ENCODE measurements at regions not wholly inside any gene's neighbourhood (a gene's known extent, or its start where the extent isn't known, plus 50 kb on each side); places are given as distances from the start of the nearest gene placed in this dataset.
"Not testable (repeated sequence)": the region's sequence is repeated elsewhere in the genome, so short reads cannot be mapped to it uniquely, and the experiment has no call there.

GRCh38 chr3:181330257-181330656 lies 340.7 kb upstream of the DNAJC19 start:
- DNase-seq (ENCODE audit: low read depth), result no peak

DNA sequence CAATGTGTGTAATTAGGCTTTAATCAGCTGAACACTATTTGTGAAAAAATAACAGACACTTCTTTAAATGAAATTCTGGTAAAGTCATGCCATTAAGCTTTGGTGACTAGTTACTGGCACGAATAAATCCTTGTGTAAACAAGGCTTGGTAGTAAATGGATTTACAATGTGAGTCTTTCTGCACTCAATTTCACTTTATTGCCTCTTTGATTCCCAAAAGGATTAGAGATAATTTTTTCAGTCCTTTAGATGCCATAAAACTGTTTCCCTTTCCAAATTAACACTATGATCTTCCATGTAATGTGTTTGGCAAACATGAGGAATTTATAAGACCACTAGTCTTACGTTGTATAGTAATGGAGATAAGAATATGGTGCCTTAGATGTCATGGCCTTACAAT lies 339.5 kb upstream of the DNAJC19 start:
- no peak for DNase-seq (ENCODE audit: low read depth)

GRCh38 chr3:181328346-181328745 lies 338.8 kb upstream of the DNAJC19 start:
- no peak for DNase-seq (ENCODE audit: low read depth)

GRCh38 chr3:181327349-181327748 lies 337.8 kb upstream of the DNAJC19 start:
- no peak for DNase-seq (ENCODE audit: low read depth)

- DNase-seq (ENCODE audit: low read depth), result peak; percentile 3
These were observed 337.2 kb upstream of the DNAJC19 start for GRCh38 chr3:181326637-181327223.

GRCh38 chr3:181324516-181324915 lies 335.0 kb upstream of the DNAJC19 start:
- DNase-seq (ENCODE audit: low read depth), result not testable (repeated sequence)

- no peak for DNase-seq (ENCODE audit: low read depth)
These were observed 328.8 kb upstream of the DNAJC19 start for GRCh38 chr3:181318321-181318720.

GRCh38 chr3:181317508-181317907 lies 328.0 kb upstream of the DNAJC19 start:
- DNase-seq (ENCODE audit: low read depth), result no peak

DNA sequence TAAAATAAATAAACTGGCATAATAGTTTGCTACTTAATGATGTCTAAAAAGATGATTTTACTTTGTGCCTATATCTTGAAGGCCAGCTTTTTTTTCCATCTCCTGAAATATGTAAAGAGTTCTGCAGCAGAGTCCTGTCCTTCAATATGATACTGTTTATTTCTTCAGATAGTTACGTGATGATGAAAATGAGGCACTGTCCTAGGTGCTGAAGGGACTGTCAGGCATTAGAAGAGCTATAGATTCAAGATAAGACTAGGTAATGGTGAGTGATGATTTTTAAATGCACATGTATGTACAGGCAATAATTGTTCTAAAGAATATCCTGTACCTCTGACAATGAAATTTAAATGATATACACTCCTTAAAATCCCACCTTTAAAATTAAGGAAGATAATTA lies 326.9 kb upstream of the DNAJC19 start:
- DNase-seq (ENCODE audit: low read depth), result no peak

DNA sequence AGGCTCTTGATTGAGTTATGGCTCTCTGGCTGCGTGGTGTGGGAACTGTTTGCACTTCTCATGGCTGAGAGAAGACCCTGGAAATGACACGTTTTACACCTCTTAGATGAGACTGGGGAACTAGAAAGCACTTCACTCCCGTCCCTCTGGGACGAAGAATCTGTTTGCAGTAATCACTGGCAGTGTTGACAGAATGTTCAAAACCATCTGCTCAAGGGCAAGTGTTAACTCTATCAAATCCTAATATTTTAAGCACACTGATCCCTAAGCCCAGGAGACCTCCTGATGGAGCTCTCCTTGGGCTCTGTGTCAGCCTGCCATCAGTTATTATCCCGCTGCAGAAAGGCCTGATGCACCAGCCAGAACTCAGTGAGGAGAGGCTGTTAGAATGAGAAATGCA lies 323.8 kb upstream of the DNAJC19 start:
- DNase-seq (ENCODE audit: low read depth), result no peak

GRCh38 chr3:181311186-181311585 lies 321.6 kb upstream of the DNAJC19 start:
- no peak for DNase-seq (ENCODE audit: low read depth)

- DNase-seq (ENCODE audit: low read depth), result no peak
These were observed 313.4 kb upstream of the DNAJC19 start for GRCh38 chr3:181302960-181303359.

- DNase-seq (ENCODE audit: low read depth), result no peak
These were observed 310.5 kb upstream of the DNAJC19 start for GRCh38 chr3:181300033-181300432.

DNA sequence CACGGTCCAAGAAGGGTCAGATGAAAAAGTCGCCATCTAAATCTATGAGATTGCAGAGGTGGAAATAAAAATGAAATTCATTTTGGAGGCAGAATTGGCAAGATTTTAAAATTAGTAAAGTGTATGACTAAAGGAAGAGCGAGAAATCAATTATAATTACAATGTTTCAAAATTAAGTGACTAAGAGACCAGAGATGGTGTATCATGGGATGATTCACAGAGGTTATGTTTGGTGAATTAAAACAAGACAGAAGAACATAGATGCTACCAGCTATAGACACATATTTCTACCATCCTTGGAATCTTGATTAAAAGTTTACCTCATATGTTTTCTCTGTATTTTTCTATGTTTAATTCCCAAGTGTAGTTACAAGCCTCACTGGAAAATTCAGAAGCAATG lies 308.9 kb upstream of the DNAJC19 start:
- DNase-seq (ENCODE audit: low read depth), result no peak

DNA sequence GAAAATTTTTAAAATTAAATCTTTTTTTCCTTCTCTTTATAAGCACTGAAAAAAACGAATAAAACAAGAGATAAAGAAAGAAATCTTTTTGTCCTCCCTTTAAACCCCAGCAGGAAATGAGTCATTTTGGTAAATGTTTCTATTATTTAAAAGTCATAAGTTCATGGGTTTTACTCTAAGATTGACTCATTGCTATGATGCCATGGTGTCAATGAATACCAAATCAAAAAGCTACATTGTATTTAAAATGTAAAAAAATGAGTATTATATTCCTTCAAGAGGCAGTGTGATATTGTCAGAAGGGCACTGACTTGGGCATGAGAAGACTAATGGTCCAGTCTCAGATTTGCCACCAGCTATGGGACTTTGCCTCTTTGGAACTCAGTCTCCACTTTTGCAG lies 303.4 kb upstream of the DNAJC19 start:
- peak; percentile 32 for DNase-seq (ENCODE audit: low read depth)

GRCh38 chr3:181290941-181291340 lies 301.4 kb upstream of the DNAJC19 start:
- DNase-seq (ENCODE audit: low read depth), result no peak

DNA sequence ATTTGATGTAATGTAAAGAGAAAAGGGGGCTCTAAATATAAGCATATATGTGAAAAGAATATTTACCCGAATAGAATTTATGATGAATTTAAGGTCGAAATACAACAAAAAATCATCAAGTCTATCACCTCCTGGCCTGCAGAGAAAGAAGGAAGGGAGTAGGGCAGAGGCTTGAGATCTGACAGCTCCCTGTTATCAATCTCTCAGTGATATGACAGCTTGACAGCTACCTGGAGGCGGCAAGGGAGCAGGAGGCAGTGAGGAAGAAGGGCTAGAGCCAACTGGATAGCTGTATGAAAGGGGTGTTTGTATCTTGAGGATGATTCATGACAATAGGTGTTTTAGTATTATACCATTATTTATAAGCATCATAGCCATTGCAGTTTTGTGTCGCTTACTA lies 299.8 kb upstream of the DNAJC19 start:
- no peak for DNase-seq (ENCODE audit: low read depth)

DNA sequence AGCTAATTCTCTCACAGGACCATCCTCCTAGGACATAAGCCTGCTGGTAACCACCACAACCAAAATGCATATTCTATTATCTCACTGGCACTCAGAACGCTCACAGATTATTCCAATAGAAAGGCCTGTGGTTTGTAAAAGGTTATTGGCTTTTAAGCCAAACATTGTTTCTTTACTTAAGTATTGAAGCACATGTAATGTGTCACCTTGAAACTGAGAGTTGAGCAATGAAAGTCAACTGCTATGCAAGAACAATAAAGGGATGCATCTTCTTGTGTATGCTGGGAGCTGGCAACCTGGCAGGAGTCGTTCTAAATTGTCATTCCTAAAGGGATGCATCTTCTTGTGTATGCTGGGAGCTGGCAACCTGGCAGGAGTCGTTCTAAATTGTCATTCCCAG lies 298.6 kb upstream of the DNAJC19 start:
- DNase-seq (ENCODE audit: low read depth), result no peak

GRCh38 chr3:181279239-181279565 lies 289.7 kb upstream of the DNAJC19 start:
- DNase-seq (ENCODE audit: low read depth), result no peak

GRCh38 chr3:181278468-181279238 lies 289.1 kb upstream of the DNAJC19 start:
- no peak for DNase-seq (ENCODE audit: low read depth)

DNA sequence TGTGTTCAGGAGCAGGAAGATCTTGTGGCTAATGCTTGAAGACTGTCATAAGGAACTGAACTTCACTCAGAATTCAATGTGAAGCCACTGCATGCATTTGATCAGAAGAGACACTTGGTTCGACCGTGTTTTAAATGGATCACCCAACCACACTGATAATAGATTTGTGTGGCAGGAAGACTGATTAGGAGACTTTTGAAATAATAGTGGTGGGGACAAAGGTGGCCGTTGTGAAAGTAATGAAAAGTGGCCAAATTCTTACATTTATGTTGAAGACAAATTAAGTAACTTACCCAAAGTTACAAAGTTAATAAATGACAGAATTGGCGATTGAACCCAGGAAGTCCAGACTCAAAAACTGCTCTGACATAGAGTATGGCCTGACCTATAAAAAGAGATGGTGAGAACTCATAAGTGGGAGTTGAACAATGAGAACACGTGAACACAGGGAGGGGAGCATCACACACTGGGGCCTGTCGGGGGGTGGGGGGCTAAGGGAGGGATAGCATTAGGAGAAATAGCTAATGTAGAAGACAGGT lies 286.9 kb upstream of the DNAJC19 start:
- no peak for DNase-seq (ENCODE audit: low read depth)

DNA sequence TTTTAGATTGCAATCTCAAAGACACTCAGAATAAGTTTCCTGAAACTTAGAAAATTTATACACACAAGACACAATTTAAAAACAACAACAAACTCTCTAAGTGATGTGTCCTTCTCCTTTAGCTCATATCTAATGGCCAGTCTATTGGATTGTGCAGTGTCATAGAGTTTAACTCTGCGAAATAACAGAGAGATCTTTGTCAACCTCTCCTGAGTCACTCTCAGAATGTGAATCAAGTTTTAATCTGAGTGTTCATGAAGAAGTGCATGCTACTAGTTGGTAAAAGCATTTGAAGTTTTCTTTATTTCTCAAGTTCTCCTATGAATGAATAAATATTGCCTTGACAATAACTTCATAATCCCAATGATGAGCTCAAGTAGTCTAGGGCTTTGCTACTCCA lies 284.5 kb upstream of the DNAJC19 start:
- peak; percentile 6 for DNase-seq (ENCODE audit: low read depth)

DNA sequence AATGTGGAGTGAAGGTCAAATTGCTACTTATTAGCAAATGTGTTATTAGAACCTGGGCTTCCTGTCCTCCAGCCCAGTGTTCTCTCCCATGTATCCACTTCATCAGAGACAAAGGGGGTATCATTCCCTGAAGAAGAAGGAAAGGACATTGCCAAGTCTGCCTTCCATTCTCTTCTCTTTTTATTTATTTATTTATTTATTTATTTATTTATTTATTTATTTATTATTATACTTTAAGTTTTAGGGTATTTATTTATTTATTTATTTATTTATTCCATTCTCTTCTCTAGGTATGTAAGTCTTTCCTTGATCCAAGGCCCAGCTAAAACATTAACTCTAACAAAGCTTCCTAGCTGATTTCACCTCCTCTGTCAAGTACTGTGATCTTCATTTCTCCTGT lies 277.8 kb upstream of the DNAJC19 start:
- DNase-seq (ENCODE audit: low read depth), result no peak

Data from RPMI7951 (cell line).